IMR-90 (cell line): ENCODE measurements at regions not wholly inside any gene's neighbourhood (a gene's known extent, or its start where the extent isn't known, plus 50 kb on each side); places are given as distances from the start of the nearest gene placed in this dataset.
"Not testable (repeated sequence)": the region's sequence is repeated elsewhere in the genome, so short reads cannot be mapped to it uniquely, and the experiment has no call there.

Experiments used
- CEBPB ChIP-seq: IDR thresholded peaks from 2 replicates; pipeline ENCODE4 v1.6.1; 2012; ENCODE audit warnings: low read depth, low read length, improper control_type of control experiment
- CHD1 ChIP-seq: IDR thresholded peaks from 2 replicates; pipeline ENCODE4 v1.6.1; 2012; ENCODE audit warnings: low read depth, low read length, improper control_type of control experiment
- FOS ChIP-seq: fragments of 150-350 bp; IDR thresholded peaks from 2 replicates; pipeline ENCODE4 v1.6.1; 2016; ENCODE audit warnings: low read depth, low read length
- MXI1 ChIP-seq: IDR thresholded peaks from 2 replicates; pipeline ENCODE4 v1.6.1; 2012; ENCODE audit warnings: low read depth, mild to moderate bottlenecking, low read length, moderate library complexity, borderline replicate concordance
- NFE2L2 ChIP-seq: fragments of 150-350 bp; IDR thresholded peaks from 2 replicates; pipeline ENCODE4 v1.6.1; 2016; ENCODE audit warnings: low read depth, mild to moderate bottlenecking, low read length
- POLR2A ChIP-seq: IDR thresholded peaks from 2 replicates; pipeline ENCODE4 v1.6.1; 2012; ENCODE audit warnings: mild to moderate bottlenecking, low read depth, low read length
- RAD21 ChIP-seq: IDR thresholded peaks from 2 replicates; pipeline ENCODE4 v1.6.1; 2012; ENCODE audit warnings: low read length, improper control_type of control experiment
- RFX5 ChIP-seq: IDR thresholded peaks from 2 replicates; pipeline ENCODE4 v1.8.0; 2012; ENCODE audit warnings: low read depth, mild to moderate bottlenecking, low read length, moderate library complexity
- SMC3 ChIP-seq: fragments of 150-350 bp; IDR thresholded peaks from 2 replicates; pipeline ENCODE4 v1.6.1; 2016; ENCODE audit warnings: low read depth, mild to moderate bottlenecking, antibody characterized with exemption, low read length, moderate library complexity
- TF ChIP-seq, protein P1 (sequence below): conservative IDR thresholded peaks from 2 replicates; pipeline ENCODE4 v1.5.1; 2012; ENCODE audit warnings: mild to moderate bottlenecking, low read depth, low read length, improper control_type of control experiment
- TF ChIP-seq, protein P2 (sequence below): fragments of 150-350 bp; IDR thresholded peaks from 2 replicates; pipeline ENCODE4 v1.6.1; 2017; ENCODE audit warnings: mild to moderate bottlenecking, antibody characterized with exemption, low read length, low read depth

DNA sequence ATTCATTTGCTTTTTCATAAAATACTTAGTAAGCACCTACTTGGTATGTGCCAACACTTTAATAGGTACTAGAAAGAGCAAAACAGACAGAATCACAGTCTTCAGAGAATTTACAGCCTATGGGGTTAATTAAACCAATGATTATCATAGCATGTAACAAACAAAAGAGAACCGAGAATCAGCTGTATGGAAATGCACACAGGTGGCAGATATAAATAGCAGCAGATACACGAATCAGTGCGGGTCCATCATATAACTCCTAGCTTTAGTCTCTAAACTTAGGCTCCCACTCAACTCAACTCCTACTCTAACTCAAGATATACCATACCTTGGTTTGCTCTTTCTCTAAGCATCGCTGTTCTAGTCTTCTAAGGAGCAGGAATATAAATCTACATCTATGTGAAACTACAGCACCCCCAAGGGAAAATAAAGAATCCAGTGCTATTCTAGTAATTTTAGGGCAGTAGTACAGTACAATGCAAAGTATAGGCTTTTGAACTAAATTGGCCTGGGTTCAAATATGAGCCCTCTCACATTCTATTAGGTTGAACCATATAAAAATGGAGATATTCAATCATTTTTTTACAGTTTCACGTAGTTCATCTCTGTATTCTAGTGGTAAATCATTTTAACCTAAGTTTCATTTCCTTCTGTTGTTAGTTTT, 108.5 kb upstream of the NBPF9 start:
- TF ChIP-seq MXI1, FOS, RFX5, POLR2A, CHD1, NFE2L2, SMC3, RAD21, CEBPB: not testable (repeated sequence)
- TF ChIP-seq, protein P1, sequence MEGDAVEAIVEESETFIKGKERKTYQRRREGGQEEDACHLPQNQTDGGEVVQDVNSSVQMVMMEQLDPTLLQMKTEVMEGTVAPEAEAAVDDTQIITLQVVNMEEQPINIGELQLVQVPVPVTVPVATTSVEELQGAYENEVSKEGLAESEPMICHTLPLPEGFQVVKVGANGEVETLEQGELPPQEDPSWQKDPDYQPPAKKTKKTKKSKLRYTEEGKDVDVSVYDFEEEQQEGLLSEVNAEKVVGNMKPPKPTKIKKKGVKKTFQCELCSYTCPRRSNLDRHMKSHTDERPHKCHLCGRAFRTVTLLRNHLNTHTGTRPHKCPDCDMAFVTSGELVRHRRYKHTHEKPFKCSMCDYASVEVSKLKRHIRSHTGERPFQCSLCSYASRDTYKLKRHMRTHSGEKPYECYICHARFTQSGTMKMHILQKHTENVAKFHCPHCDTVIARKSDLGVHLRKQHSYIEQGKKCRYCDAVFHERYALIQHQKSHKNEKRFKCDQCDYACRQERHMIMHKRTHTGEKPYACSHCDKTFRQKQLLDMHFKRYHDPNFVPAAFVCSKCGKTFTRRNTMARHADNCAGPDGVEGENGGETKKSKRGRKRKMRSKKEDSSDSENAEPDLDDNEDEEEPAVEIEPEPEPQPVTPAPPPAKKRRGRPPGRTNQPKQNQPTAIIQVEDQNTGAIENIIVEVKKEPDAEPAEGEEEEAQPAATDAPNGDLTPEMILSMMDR: not testable (repeated sequence)
- TF ChIP-seq, protein P2, sequence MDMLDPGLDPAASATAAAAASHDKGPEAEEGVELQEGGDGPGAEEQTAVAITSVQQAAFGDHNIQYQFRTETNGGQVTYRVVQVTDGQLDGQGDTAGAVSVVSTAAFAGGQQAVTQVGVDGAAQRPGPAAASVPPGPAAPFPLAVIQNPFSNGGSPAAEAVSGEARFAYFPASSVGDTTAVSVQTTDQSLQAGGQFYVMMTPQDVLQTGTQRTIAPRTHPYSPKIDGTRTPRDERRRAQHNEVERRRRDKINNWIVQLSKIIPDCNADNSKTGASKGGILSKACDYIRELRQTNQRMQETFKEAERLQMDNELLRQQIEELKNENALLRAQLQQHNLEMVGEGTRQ: not testable (repeated sequence)
